ENCODE measurements at regions not wholly inside any gene's neighbourhood (a gene's known extent, or its start where the extent isn't known, plus 50 kb on each side); places are given as distances from the start of the nearest gene placed in this dataset.

DNA sequence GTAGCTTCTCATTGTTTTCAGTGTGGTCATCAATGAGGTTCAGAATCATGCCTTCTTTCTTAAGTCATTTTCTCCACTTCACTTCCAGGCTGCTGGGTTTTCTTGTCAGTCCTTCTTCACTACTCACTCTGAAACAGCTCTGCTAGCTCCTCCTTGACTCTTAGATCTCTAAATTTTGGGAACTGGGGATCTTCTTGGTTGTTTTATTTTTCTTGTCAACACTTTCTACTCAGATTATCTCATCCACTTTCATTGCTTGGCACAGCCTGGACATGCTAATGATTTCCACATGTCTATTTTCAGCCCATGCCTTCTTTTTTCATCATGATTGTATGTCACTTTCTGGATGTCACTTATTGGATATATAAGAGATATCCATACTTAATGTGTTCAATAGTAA lies 517.8 kb upstream of the DSEL start:
- no peak overlapping the region for H3K4me3 ChIP-seq (ENCODE audit: low read length)
- H3K27ac ChIP-seq (ENCODE audit: low read depth, low read length), result no peak overlapping the region
- H3K27me3 ChIP-seq (ENCODE audit: control insufficient read depth, insufficient read depth, low read length), result no peaks in the 10 kb centered on the region
- no peaks in the 10 kb centered on the region for H3K4me1 ChIP-seq (ENCODE audit: control insufficient read depth, insufficient read depth, low read length)
- no peaks in the 10 kb centered on the region for H3K36me3 ChIP-seq (ENCODE audit: control insufficient read depth, insufficient read depth, low read length)
- H3K9ac ChIP-seq (ENCODE audit: low read length), result no peak overlapping the region

DNA sequence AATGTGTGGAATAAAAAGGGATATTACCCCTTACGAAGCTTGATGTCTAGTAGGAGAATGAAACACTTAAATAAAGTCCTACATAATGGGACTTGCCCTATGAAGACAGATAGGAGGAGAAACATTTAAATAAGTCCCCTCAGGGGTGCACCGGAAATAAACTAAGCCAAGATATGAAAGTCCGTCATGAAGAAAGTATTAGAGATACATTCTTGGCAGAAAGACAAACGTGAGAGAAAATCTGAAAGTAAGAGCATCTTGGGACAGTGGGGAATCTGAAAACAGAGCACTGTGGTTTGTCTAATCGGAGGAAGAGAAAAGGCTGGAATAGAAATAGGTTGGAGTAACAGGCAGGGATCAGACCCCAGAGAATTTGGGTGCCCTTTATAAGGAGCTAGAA lies 516.9 kb upstream of the DSEL start:
- Histone ChIP-seq H3K36me3 (ENCODE audit: control insufficient read depth, insufficient read depth, low read length) (no peaks in the 10 kb centered on the region), H3K4me3 (ENCODE audit: low read length) (no peak overlapping the region), H3K27me3 (ENCODE audit: control insufficient read depth, insufficient read depth, low read length) (no peaks in the 10 kb centered on the region), H3K27ac (ENCODE audit: low read depth, low read length) (no peak overlapping the region), H3K9ac (ENCODE audit: low read length) (no peak overlapping the region), H3K4me1 (ENCODE audit: control insufficient read depth, insufficient read depth, low read length) (no peaks in the 10 kb centered on the region)

DNA sequence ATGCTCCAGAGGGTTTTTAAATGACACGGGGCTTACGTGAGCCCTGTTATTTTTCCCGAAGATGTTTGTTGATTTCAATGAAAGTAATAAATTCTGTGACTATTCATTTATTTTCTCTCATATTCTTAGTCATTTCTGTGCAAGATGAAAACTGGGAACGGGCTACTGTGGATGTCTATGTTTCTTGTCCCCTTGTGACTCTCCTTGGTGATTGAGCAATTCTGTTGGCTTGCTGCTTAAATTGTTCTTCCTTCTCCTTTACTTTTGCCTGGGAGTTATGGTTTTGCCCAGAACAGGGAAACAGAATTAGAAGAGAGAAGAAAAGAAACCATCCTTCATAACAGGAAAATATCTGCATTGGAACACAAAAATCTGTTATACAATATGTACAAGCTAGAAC lies 508.2 kb upstream of the DSEL start:
- Histone ChIP-seq H3K36me3 (ENCODE audit: control insufficient read depth, insufficient read depth, low read length) (no peaks in the 10 kb centered on the region), H3K4me1 (ENCODE audit: control insufficient read depth, insufficient read depth, low read length) (no peaks in the 10 kb centered on the region), H3K9ac (ENCODE audit: low read length) (no peak overlapping the region), H3K27me3 (ENCODE audit: control insufficient read depth, insufficient read depth, low read length) (no peaks in the 10 kb centered on the region), H3K4me3 (ENCODE audit: low read length) (no peak overlapping the region), H3K27ac (ENCODE audit: low read depth, low read length) (no peak overlapping the region)

DNA sequence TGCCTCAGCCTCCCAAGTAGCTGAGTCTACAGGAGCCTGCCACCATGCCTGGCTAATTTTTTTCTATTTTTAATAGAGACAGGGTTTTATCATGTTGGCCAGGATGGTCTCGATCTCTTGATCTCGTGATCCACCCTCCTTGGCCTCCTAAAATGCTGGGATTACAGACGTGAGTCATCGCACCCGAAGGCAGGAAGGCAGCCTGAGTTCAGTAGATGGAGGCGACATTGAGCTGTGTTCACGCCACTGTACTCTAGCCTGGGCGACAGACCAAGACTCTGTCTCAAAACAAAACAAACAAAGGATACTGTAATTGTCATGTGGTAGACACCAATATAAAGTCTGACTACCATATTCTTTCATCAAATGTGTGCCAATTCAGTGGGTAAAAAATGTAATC lies 500.9 kb upstream of the DSEL start:
- Histone ChIP-seq H3K36me3 (ENCODE audit: control insufficient read depth, insufficient read depth, low read length) (no peaks in the 10 kb centered on the region), H3K4me1 (ENCODE audit: control insufficient read depth, insufficient read depth, low read length) (no peaks in the 10 kb centered on the region), H3K9ac (ENCODE audit: low read length) (no peak overlapping the region), H3K27me3 (ENCODE audit: control insufficient read depth, insufficient read depth, low read length) (no peaks in the 10 kb centered on the region), H3K4me3 (ENCODE audit: low read length) (no peak overlapping the region), H3K27ac (ENCODE audit: low read depth, low read length) (no peak overlapping the region)

DNA sequence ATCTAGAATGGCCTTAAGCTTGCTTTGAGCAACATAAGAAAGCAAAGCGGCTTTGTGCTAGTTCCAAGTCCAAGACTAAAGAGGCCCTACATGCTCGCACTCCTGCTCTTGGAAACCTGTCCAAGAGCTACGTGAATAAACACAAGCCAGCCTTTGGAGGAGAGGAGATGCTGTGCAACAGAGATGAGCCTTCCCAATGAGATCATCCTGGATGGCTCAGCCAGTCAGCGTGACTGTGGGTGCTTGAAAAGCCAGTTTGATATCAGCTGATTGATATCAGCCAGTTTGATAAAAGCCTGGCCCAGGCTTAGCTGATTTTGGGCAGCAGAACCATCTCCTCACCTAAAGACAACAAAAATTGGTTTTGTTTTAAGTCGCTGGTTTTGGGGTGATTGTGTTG lies 481.0 kb upstream of the DSEL start:
- Histone ChIP-seq H3K27me3 (ENCODE audit: control insufficient read depth, insufficient read depth, low read length) (no peaks in the 10 kb centered on the region), H3K4me1 (ENCODE audit: control insufficient read depth, insufficient read depth, low read length) (no peaks in the 10 kb centered on the region), H3K9ac (ENCODE audit: low read length) (no peak overlapping the region), H3K4me3 (ENCODE audit: low read length) (no peak overlapping the region), H3K36me3 (ENCODE audit: control insufficient read depth, insufficient read depth, low read length) (no peaks in the 10 kb centered on the region), H3K27ac (ENCODE audit: low read depth, low read length) (no peak overlapping the region)

DNA sequence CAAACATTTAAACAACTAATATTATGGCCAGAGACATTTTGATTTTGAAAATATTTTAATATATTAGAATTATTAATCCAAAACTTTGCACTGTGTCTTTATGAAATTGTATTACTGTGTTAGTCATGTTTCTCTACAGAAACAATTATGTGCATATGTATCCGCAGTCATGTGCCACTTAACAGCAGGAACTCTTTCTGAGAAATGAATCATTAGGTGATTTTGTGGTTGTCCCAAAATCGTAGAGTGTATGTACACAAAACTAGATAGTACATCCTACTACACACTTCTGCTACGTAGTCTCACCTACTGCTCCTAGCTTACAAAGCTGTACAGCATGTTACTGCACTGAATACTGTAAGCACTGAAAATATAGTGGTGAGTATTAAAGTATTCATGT lies 479.2 kb upstream of the DSEL start:
- H3K9ac ChIP-seq (ENCODE audit: low read length), result no peak overlapping the region
- H3K36me3 ChIP-seq (ENCODE audit: control insufficient read depth, insufficient read depth, low read length), result no peaks in the 10 kb centered on the region
- H3K4me3 ChIP-seq (ENCODE audit: low read length), result no peak overlapping the region
- H3K27me3 ChIP-seq (ENCODE audit: control insufficient read depth, insufficient read depth, low read length), result no peaks in the 10 kb centered on the region
- no peaks in the 10 kb centered on the region for H3K4me1 ChIP-seq (ENCODE audit: control insufficient read depth, insufficient read depth, low read length)
- no peak overlapping the region for H3K27ac ChIP-seq (ENCODE audit: low read depth, low read length)

DNA sequence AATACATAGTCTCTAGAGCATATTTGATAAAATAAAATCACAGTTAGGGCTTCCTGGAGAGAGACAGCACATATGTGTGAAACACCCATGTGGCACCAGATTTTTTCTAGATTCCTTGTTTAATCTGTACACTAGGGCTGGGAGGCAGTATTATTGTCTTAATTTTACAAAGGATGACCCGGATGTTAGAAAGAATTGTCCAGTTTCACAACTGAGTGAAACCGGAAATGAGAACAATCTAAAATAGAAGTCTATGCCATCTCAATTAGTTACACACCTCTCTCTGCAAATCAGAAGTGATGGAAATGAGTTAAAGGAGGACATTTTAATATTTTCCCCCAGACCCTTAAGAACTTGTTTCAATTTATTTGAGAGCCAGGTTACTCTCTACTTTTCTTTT lies 463.7 kb upstream of the DSEL start:
- no peaks in the 10 kb centered on the region for H3K4me1 ChIP-seq (ENCODE audit: control insufficient read depth, insufficient read depth, low read length)
- no peaks in the 10 kb centered on the region for H3K36me3 ChIP-seq (ENCODE audit: control insufficient read depth, insufficient read depth, low read length)
- H3K27me3 ChIP-seq (ENCODE audit: control insufficient read depth, insufficient read depth, low read length), result no peaks in the 10 kb centered on the region

DNA sequence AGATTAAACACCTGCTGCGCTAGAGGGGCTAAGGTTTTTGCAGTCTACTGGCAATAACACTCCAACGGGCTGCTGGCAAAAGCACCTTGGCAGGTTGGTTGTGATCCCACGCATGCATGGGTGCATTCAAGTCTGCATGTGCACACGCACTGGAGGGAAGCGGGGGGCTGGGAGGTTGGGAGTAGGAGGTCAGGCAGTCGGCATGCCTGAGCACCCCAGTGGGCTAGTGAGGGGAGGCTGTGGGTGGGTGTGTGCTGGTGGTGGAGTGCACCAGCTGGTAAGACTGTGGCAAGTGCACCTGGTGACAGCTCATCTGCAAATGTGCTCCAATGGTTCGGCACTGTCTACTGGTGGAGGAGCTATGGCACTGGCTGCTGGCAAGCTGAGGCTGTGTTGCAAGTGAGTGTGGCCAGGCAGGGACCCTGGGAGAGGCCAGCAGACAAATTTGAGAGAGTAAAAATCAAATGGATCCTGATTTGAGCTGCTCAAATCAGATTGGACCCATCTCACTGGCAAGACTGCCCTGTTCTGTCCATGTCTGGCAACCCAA lies 460.6 kb upstream of the DSEL start:
- H3K4me3 ChIP-seq (ENCODE audit: low read length), result no peak overlapping the region
- no peaks in the 10 kb centered on the region for H3K36me3 ChIP-seq (ENCODE audit: control insufficient read depth, insufficient read depth, low read length)
- H3K9ac ChIP-seq (ENCODE audit: low read length), result no peak overlapping the region
- H3K27me3 ChIP-seq (ENCODE audit: control insufficient read depth, insufficient read depth, low read length), result no peaks in the 10 kb centered on the region
- no peak overlapping the region for H3K27ac ChIP-seq (ENCODE audit: low read depth, low read length)
- no peaks in the 10 kb centered on the region for H3K4me1 ChIP-seq (ENCODE audit: control insufficient read depth, insufficient read depth, low read length)

More for the DNA sequence above, 463.7 kb upstream of the DSEL start:
- Histone ChIP-seq H3K27ac (ENCODE audit: low read depth, low read length) (no peak overlapping the region), H3K4me3 (ENCODE audit: low read length) (no peak overlapping the region), H3K9ac (ENCODE audit: low read length) (no peak overlapping the region)

DNA sequence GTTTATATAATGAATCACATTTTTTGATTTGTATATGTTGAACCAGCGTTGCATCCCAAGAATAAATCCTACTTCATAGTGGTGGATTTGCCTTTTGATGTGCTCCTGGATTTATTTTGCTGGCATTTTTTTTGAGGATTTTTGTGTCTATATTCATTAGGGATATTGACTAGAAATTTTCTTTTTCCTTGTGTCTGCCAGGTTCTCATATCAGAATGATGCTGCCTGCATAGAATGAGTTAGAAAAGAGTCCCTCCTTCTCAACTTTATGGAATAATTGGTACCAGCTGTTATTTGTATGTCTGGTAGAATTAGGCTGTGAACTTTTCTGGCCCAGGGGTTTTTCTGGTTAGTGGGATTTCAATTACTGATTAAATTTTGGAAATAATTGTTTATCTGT lies 457.4 kb upstream of the DSEL start:
- Histone ChIP-seq H3K4me1 (ENCODE audit: control insufficient read depth, insufficient read depth, low read length) (no peaks in the 10 kb centered on the region), H3K4me3 (ENCODE audit: low read length) (no peak overlapping the region), H3K27me3 (ENCODE audit: control insufficient read depth, insufficient read depth, low read length) (no peaks in the 10 kb centered on the region)

DNA sequence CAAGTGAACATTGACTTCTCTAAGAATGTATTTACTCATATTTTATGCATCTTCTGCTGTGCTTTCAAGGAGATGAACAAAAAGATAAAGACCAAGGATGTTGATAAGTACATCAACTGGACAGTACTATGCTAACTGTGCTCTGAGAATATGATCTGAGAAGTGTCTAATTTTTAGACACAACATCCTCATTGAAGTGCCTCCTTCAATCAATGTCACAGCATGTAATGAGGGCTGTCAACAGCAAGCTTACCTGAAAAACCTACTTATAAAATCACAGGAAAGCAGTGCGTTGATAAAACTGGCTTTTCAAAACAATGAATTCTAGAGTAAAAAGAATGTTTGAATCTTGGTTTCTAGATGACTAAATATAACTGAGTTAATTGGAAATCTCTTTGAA lies 452.9 kb upstream of the DSEL start:
- H3K27me3 ChIP-seq (ENCODE audit: control insufficient read depth, insufficient read depth, low read length), result no peaks in the 10 kb centered on the region
- H3K36me3 ChIP-seq (ENCODE audit: control insufficient read depth, insufficient read depth, low read length), result no peaks in the 10 kb centered on the region
- H3K4me3 ChIP-seq (ENCODE audit: low read length), result no peak overlapping the region
- H3K27ac ChIP-seq (ENCODE audit: low read depth, low read length), result no peak overlapping the region
- no peak overlapping the region for H3K9ac ChIP-seq (ENCODE audit: low read length)
- no peaks in the 10 kb centered on the region for H3K4me1 ChIP-seq (ENCODE audit: control insufficient read depth, insufficient read depth, low read length)

More for the DNA sequence above, 457.4 kb upstream of the DSEL start:
- no peaks in the 10 kb centered on the region for H3K36me3 ChIP-seq (ENCODE audit: control insufficient read depth, insufficient read depth, low read length)
- no peak overlapping the region for H3K9ac ChIP-seq (ENCODE audit: low read length)
- no peak overlapping the region for H3K27ac ChIP-seq (ENCODE audit: low read depth, low read length)

DNA sequence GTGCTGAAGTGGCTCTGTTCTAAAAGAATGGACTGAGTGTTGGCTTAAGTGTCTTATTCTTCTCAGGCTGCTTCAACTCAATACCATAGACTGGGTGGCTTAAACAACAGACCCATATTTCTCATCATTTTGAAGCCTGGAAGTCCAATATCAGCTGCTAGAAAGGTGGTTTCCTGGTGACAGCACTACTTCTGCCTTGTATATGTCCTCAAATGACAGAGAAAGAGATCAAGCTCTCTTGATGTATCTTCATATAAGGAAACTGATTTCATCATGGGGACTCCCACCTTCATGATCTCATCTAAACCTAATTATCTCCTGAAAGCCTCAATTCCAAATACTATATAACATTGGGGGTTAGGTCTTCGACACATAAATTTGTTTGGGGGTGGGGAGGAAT lies 449.7 kb upstream of the DSEL start:
- Histone ChIP-seq H3K27me3 (ENCODE audit: control insufficient read depth, insufficient read depth, low read length) (no peaks in the 10 kb centered on the region), H3K4me1 (ENCODE audit: control insufficient read depth, insufficient read depth, low read length) (no peaks in the 10 kb centered on the region), H3K36me3 (ENCODE audit: control insufficient read depth, insufficient read depth, low read length) (no peaks in the 10 kb centered on the region), H3K4me3 (ENCODE audit: low read length) (no peak overlapping the region), H3K27ac (ENCODE audit: low read depth, low read length) (no peak overlapping the region), H3K9ac (ENCODE audit: low read length) (no peak overlapping the region)

DNA sequence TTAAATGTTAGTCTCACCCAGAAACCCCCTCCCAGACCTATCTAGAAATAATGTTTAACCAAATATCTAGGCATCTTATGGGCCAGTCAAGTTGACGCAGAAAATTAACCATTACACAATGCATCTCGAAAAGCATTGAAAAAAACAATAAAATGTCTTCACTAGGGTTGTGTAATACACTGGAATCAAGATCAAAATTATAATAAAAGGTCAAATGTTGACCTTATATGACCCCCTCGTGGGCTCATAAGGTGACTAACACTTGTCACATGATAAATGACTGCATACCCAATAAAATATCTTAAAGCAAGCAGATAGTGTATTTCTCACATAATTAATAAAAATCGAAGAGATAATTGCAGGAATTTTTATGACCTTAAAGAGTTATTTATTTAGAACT lies 447.9 kb upstream of the DSEL start:
- Histone ChIP-seq H3K4me1 (ENCODE audit: control insufficient read depth, insufficient read depth, low read length) (no peaks in the 10 kb centered on the region), H3K36me3 (ENCODE audit: control insufficient read depth, insufficient read depth, low read length) (no peaks in the 10 kb centered on the region), H3K4me3 (ENCODE audit: low read length) (no peak overlapping the region), H3K27ac (ENCODE audit: low read depth, low read length) (no peak overlapping the region), H3K27me3 (ENCODE audit: control insufficient read depth, insufficient read depth, low read length) (no peaks in the 10 kb centered on the region), H3K9ac (ENCODE audit: low read length) (no peak overlapping the region)

DNA sequence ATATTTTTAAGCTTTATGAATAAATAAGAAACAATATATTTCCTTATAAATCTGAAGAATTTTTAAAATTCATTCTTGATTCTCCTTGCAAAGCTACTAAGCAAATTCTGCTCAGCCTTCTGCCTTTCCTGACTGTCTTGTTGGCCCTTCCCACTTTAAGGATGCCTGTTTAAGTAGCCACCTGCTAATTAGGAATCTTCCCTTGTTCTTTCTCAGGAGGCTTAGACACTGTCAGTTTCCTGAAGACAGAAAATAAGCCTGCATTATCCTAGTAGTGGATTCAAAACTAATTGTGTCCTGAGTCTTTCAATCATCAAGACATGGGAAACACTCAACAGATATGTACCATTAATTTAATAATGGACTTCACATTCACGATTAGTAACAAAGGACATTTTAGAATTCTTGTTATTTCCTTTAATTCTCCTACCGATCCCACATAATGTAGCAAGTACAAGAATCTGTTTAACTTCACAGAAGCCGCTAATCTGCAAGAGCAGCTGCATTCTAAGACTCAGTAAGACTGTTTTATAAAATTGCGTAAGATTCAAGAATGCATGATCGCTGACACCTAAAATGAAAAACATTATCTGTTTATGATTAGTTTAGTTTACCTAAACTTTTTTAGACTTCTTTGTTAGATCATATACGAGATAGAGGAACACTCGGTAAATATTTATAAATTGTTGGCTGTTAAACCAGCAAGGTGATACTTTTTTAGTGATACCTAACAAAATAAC lies 445.4 kb upstream of the DSEL start:
- H3K9ac ChIP-seq (ENCODE audit: low read length), result no peak overlapping the region
- H3K27me3 ChIP-seq (ENCODE audit: control insufficient read depth, insufficient read depth, low read length), result no peaks in the 10 kb centered on the region
- H3K4me1 ChIP-seq (ENCODE audit: control insufficient read depth, insufficient read depth, low read length), result no peaks in the 10 kb centered on the region
- H3K4me3 ChIP-seq (ENCODE audit: low read length), result no peak overlapping the region
- no peaks in the 10 kb centered on the region for H3K36me3 ChIP-seq (ENCODE audit: control insufficient read depth, insufficient read depth, low read length)
- no peak overlapping the region for H3K27ac ChIP-seq (ENCODE audit: low read depth, low read length)
